ENCODE measurements at regions not wholly inside any gene's neighbourhood (a gene's known extent, or its start where the extent isn't known, plus 50 kb on each side); places are given as distances from the start of the nearest gene placed in this dataset.

DNA sequence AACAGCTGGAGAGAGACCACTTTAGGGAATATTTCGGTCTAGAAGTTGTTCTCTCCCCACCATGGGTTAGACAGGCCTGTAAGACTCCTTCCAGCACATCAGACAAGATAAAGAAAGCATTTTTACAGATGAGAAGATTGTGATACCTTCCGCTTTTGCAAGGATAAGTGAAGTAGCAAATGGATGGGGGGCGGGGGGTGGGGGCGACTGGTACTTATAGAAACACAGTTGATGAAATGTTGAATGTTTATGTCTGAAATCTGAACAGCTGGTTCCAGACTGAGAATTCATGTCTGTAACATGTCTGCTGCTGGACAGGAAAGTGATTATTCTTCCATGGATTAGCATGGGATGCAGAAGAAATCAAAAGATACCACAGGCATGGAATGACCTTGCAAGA is 90.5 kb upstream of the FN1 start:
- TF ChIP-seq ZNF274 (CRISPR knock-in tag; IDR thresholded peaks at IDR 0.05) (no peak), RNF2 (conservative IDR thresholded peaks at IDR 0.05; ENCODE audit: low read depth) (no peak)

Data from HepG2 (cell line).